NCI-H2081 treated with DMSO at 0.1 percent for 48 hours (cell line): ENCODE measurements at regions not wholly inside any gene's neighbourhood (a gene's known extent, or its start where the extent isn't known, plus 50 kb on each side); places are given as distances from the start of the nearest gene placed in this dataset.

Source experiments
- DNase-seq: peaks from one replicate; lab custom pipeline; 2025; lab: John Stamatoyannopoulos, UW

DNA sequence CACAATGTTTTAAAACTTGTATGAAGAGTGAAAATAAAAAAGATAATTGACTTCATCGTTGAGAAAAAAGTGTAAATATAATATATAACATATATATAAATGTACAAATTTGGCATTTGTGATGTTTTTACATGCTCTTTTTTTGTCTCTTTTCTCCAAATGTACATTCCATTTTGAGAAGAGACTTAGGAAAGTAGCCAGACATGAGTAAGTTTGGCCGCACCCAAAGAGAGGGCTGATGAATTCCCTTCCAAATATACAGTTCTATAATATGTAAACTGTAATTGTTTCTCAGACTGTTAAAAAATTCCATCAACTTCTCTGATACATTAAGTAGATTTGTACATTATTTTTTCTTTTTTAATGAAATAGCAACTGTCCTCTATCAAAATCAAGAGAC is 193.2 kb upstream of the MAP3K1 start:
- no peak for DNase-seq

DNA sequence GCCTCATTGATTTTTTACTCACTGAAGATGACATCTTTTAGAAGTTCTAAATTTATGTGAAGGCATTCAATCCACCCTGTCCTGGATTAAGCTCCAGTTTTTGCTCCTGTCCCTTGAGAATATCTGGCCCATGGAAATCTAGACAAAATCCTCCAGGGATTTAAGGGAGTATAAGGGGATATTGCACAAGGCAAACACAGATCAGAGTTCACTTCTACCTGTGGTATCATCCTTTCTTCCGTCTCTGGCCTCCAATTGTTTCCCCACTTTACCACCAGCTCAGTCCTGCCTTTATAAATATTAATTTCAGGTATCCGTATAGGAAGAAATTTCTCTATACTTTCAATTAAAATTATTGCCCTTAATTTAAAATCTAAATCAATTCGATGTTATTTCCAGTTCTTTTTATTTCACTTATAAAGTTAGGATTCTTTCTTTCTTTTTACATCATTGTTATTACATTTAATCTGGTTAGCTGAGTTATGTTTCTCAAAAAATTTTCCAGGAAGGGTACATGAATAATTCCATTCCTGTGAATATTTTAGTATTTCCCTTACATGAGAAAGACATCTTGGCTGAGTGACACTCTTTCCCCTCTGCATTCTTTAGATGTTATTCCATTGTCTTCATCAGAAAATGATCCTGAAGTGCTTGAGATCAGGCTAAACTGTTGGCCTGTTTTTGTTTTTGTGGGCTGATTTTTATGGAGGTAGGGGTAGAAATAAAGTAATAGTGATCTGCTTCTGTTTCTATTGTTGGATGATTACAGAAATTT is 194.3 kb upstream of the MAP3K1 start:
- DNase-seq = no peak

DNA sequence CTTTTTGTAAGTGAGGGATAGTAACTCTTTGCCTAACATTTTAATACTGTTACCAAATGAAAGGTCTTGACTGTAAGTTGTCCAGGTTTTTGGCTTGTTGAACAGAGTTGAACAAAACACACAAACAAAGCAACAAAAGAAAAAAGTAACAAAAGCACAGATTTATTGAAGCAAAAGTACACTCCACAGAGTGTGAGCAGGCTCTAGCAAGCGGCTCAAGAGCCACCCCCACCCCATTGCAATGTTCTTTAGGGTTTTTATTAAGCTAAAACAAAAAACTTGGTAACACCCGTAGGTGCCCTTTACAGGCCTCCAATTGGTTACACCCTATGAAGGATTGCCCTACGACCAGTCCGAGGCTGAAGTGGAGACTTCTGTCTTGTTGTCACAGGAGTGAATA is 197.4 kb upstream of the MAP3K1 start:
- DNase-seq = no peak

GRCh38 chr5:56616454-56617160 is 198.7 kb upstream of the MAP3K1 start:
- DNase-seq = no peak

DNA sequence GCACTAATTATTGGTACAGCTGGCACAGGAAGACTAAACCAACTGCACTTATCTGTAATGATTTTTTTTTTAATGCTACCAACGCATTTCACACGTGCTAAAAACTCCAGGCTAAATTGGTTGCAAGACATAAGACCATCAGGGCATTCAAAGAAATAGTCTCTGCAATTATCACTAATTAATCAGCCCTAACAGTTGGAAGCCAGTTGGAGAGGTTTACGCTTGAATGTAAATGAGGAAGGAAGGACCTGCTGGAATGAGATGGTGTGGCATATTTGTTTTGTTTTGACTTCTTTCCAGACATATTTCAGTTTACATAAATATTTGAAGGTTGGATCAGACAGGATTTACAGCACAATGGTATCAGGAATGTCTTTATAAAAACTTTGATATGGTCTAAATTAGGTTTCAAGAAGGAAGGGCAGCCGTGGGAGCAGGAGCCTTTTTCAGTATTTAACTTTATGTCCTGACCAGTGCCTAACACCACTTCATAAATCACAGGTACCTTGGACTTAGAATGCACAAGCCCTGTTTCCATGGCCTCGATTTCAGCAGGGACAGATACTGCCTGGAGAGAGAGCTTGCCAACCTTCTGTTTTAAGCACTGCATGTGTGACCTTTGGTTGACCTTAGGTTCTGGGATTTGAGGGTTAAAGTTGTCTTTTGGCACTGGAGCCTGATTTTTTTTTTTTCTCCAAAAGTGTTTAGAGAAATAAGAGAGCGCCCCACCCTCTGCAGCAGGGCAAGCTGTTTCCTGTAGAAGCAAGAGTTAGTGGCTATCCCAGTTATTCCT is 199.8 kb upstream of the MAP3K1 start:
- no peak for DNase-seq

- no peak for DNase-seq
Observed at GRCh38 chr5:56612759-56613158, 202.6 kb upstream of the MAP3K1 start.

DNA sequence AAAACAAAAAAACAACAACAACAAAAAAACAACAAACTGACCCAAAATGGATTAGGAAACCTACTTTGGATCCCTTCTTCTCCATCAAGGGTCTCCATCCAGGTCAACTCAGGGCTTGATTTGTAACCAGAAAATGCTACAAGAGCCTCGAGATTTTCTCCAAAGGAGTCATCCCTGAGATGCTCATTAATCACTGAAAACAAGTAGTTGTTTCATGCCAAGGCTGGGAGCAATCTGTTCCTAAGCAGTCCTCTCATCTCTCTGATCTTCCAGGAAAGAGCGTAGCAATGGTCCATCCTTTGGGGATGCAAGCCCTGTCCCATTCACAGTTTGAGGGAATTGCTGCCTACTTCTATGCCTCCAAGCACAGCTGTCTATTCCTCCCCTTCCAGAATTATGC is 203.0 kb upstream of the MAP3K1 start:
- no peak for DNase-seq

DNA sequence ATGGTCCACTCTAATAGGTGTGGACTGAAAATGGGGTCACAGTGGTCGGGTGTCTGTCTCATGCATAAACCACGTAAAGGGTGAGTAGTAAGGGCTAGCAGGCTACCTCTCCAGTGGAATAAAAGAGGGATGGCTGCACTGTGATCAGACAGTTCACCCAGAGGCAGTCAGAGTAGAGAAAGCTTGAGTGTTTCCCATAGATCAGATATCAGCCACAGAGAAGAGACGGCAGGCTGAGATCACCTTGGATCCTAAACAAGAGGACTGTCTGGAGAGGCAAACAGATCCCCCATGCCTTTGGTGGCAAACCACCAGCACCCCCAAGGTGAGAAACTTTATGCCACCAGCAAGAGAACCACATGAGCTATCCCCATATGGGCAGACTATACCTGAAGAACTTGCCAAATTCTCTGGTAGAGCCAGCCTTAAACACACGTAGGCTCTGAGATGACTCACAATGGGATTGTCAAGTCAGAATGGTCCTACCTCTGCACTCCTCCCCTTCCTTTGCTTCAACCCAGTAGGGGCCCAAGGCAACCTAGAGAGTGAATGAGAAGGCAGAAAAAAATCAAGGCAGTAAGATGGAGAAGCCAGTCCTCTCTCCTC is 205.2 kb upstream of the MAP3K1 start:
- no peak for DNase-seq

GRCh38 chr5:56608217-56608925 is 207.0 kb upstream of the MAP3K1 start:
- DNase-seq = no peak

GRCh38 chr5:56607551-56607950 is 207.8 kb upstream of the MAP3K1 start:
- DNase-seq = no peak

GRCh38 chr5:56607074-56607473 is 208.3 kb upstream of the MAP3K1 start:
- no peak for DNase-seq

DNA sequence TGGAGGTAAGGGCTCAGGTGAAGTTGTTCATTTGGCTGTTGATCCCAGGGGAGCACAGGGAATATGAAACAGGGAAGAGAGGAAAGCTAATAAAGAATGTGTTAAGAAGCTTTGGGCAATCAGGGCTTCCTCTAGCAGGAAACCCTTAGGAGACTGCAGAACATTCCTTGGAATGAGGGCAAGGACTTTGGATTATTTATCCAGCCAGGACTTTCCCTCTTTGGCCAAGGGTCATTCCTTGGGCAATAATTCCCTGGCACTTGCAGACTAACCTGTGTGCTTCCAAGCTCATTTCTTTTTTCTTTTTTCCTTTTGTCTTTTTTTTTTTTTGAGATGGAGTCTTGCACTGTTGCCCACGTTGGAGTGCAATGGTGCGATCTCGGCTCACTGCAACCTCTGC is 209.2 kb upstream of the MAP3K1 start:
- DNase-seq = no peak

DNA sequence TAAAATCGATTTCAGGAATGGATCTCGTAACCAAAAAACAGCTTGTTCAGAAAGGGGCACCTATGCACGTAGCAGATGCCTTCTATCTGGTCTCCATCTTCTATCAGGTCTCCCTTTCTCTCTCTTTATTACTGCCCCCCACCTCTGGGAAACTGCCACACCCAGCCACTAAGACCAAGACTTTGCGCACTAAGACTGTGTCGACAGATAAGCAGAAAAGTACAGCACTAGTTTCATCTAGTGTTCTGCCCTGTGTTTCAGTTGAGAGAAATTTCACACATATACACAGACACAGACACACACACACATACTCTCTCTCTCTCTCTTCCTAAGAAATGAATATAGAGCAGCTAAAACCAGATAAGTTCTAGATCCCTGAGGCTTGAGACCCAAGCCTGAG is 210.1 kb upstream of the MAP3K1 start:
- no peak for DNase-seq

DNA sequence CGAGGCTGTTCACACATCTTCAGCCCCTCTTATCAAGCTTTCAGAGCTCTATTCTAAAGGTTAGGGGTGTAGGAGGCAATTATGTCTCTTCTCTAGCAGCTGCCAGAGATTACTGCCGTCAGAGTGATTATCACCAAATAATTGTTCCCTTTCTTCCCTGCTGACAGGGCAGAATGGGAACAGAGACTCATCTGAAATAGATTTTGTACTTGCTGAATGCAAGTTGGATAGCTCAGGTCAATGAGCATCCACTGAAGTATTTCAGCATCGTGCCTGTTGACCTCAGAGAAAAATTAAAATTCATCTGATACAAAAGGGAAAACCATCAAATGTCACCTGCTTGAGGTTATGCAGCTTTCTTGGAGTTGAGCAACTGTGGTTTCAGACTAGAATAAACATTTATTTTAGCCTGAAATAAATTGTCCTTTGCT is 213.7 kb upstream of the MAP3K1 start:
- DNase-seq = no peak

DNA sequence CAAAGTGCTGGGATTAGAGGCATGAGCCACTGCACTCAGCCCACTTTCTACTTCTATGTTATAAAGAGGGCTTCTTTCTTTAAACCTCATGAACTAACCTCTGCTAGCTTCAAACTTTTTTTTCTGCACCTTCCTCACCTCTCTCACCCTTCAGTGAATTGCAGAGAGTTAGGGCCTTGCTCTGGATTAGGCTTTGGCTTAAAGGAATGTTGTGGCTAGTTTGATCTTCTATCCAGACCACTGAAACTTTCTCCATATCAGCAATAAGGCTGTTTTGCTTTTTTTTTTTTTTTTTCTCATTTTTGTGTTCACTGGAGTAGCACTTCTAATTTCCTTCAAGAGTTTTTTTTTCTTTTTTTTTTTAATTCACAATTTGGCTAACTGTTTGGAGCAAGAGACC is 216.4 kb upstream of the MAP3K1 start:
- no peak for DNase-seq

- no peak for DNase-seq
Observed at GRCh38 chr5:56596155-56596554, 219.2 kb upstream of the MAP3K1 start.

DNA sequence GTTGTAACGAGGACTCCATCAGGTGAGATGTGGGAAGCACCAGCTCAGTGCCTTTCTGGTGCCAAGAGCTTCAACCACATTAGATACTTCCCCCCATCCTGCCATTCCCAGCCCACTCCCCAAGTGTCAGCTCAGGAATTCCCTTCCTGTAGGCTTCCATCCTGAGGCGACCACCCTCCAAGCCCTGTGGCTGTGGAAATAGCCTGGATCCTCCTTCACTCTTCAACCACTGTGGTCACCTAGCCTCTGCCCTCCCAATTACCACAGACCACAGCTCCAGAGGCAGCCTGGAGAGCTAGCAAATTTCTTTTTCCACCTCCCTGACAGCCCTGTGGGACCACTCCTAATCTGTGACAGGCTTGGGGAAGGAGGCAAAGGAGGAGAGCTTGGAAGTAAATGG is 219.8 kb upstream of the MAP3K1 start:
- DNase-seq = no peak

- no peak for DNase-seq
Observed at GRCh38 chr5:56594792-56595191, 220.6 kb upstream of the MAP3K1 start.

GRCh38 chr5:56591081-56591480 is 224.3 kb upstream of the MAP3K1 start:
- no peak for DNase-seq

DNA sequence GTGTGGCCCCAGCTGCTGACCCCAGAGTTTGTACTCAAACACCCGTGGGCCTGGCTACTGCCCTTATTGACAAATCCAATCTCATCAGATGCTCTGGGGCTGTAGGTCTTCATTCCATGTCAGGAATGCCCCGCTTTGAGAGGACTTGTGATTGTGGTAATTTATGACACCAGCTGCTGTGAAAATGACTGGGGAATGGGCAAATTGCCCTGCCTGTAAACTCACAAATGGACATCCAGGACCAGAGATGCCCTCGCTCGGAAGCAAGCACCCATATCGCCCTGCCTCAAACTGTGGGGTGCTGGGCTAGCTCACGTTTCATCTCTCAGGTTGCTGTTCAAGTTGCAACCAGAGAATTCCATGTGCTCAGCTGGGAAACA is 225.9 kb upstream of the MAP3K1 start:
- DNase-seq = no peak

GRCh38 chr5:56588636-56589480 is 226.5 kb upstream of the MAP3K1 start:
- no peak for DNase-seq
